K562 (cell line): ENCODE measurements at regions not wholly inside any gene's neighbourhood (a gene's known extent, or its start where the extent isn't known, plus 50 kb on each side); places are given as distances from the start of the nearest gene placed in this dataset.

Experiments
- ATAC-seq: fragments of 200-7000 bp; cut with Tn5 transposase; 3 replicates; pipeline ENCODE4 v1.9.1; 2020; ENCODE audit warnings: moderate library complexity
- BruUV-seq: library from RNA; stranded (reverse); fragments of 400-500 nt; replicated peaks from 2 replicates; lab custom pipeline; 2021; lab: Mats Ljungman, UMichigan
- CTCF ChIA-PET: fragments of 300-600 bp; formaldehyde crosslinking; extraction: SDS; loops from one replicate; lab custom pipeline; 2021; ENCODE audit warnings: low intra/inter-chr PET ratio; lab: Yijun Ruan, JAX
- POLR2A ChIA-PET: fragments of 300-600, 350-650 bp; sonication (Branson Sonifier 250); formaldehyde crosslinking; extraction: SDS; loops from one replicate; lab custom pipeline; 2021; ENCODE audit warnings: antibody characterized with exemption, inconsistent platforms; lab: Yijun Ruan, JAX
- DNase-seq, 4 experiments: peaks; one replicate each; pipeline versions ENCODE4 v3.0.0 to v3.0.0-alpha.2; 2011 to 2018; ENCODE audit warnings: low spot score in 3 of 4, mixed read lengths in 3 of 4; ENCODE audit errors: extremely low read depth in 1 of 4
- FAIRE-seq: peaks from 2 replicates; lab custom pipeline; 2011; peaks lifted over from hg19 to GRCh38; lab: Jason Lieb, UNC
- H2AFZ ChIP-seq: 2 replicates; pipeline ENCODE4 v1.6.0; 2011; ENCODE audit warnings: low read depth, low read length, control low read depth, inconsistent platforms
- H3K27ac ChIP-seq: fragments of 200-600 bp; 3 replicates; pipeline ENCODE4 v1.8.0; 2011; ENCODE audit warnings: low read depth, mild to moderate bottlenecking, control low read depth, inconsistent platforms, low read length, moderate library complexity, mixed read lengths; ENCODE audit errors: extremely low read depth
- H3K27me3 ChIP-seq, 2 experiments: fragments of 300-600 bp in 1 of 2; 2 replicates in 1 of 2; 3 replicates in 1 of 2; pipeline versions ENCODE4 v1.6.0 to v1.8.0; 2011; ENCODE audit warnings: inconsistent platforms in 2 of 2, low read length in 2 of 2, mild to moderate bottlenecking in 1 of 2, mixed read lengths in 1 of 2, moderate library complexity in 1 of 2; ENCODE audit not compliant: control insufficient read depth in 2 of 2, insufficient read depth in 2 of 2
- H3K36me3 ChIP-seq: fragments of 300-600 bp; 3 replicates; pipeline ENCODE4 v1.8.0; 2011; ENCODE audit warnings: mild to moderate bottlenecking, low read length, inconsistent platforms; ENCODE audit not compliant: control insufficient read depth, insufficient read depth
- H3K4me1 ChIP-seq, 2 experiments: fragments of 200-600 bp in 1 of 2; replicated peaks in 1 of 2; 2 replicates in 1 of 2; 3 replicates in 1 of 2; pipeline versions ENCODE4 v1.5.1 to v1.8.0; 2011; ENCODE audit warnings: inconsistent platforms in 2 of 2, low read length in 2 of 2, mild to moderate bottlenecking in 1 of 2, mixed read lengths in 1 of 2, moderate library complexity in 1 of 2; ENCODE audit not compliant: control insufficient read depth in 2 of 2, insufficient read depth in 2 of 2
- H3K4me2 ChIP-seq: 2 replicates; pipeline ENCODE4 v1.6.1; 2011; ENCODE audit warnings: low read length, control low read depth, inconsistent platforms, mixed read lengths; ENCODE audit not compliant: insufficient read depth
- H3K4me3 ChIP-seq: fragments of 200-600 bp; sonication (generic), shearing (Covaris generic); 2 replicates; pipeline ENCODE4 v1.5.1; 2016; ENCODE audit warnings: control low read depth, inconsistent platforms
- H3K79me2 ChIP-seq: fragments of 200-600 bp; 3 replicates; pipeline ENCODE4 v1.8.0; 2011; ENCODE audit warnings: low read length, inconsistent platforms; ENCODE audit not compliant: control insufficient read depth, insufficient read depth
- H3K9ac ChIP-seq, 2 experiments: 2 replicates each; pipeline versions ENCODE4 v1.6.0 to v1.6.1; 2011; ENCODE audit warnings: low read depth in 2 of 2, low read length in 2 of 2, control low read depth in 1 of 2, inconsistent platforms in 1 of 2, mild to moderate bottlenecking in 1 of 2, mixed read lengths in 1 of 2; ENCODE audit not compliant: insufficient read depth in 1 of 2
- H3K9me1 ChIP-seq: one replicate; pipeline ENCODE4 v1.6.0; 2011; ENCODE audit warnings: inconsistent platforms, mild to moderate bottlenecking, low read length, moderate library complexity; ENCODE audit not compliant: control insufficient read depth, insufficient read depth
- H3K9me3 ChIP-seq: replicated peaks from 2 replicates; pipeline ENCODE4 v1.5.1; 2011; ENCODE audit warnings: low read depth, low read length, inconsistent platforms; ENCODE audit not compliant: control insufficient read depth, insufficient read depth
- H4K20me1 ChIP-seq: replicated peaks from 2 replicates; pipeline ENCODE4 v1.6.1; 2011; ENCODE audit warnings: low read length, inconsistent platforms, mixed read lengths; ENCODE audit not compliant: control insufficient read depth, insufficient read depth
- RBM39 ChIP-seq: fragments of 200-400 bp; formaldehyde crosslinking; optimal IDR thresholded peaks from 2 replicates; pipeline ENCODE3; 2018; ENCODE audit warnings: low read depth, low read length
- REST ChIP-seq, 2 experiments: fragments of 450-650 bp; formaldehyde crosslinking in 1 of 2; IDR thresholded peaks; 2 replicates each; pipeline versions ENCODE4 v1.4.0 to v1.6.1; 2014 to 2020; ENCODE audit warnings: mild to moderate bottlenecking in 2 of 2, borderline replicate concordance in 1 of 2, low read depth in 1 of 2
- SIN3A ChIP-seq, 2 experiments: fragments of 150-350 bp in 1 of 2; IDR thresholded peaks; 2 replicates each; pipeline ENCODE4 v1.6.1; 2011 to 2016; ENCODE audit warnings: borderline replicate concordance in 2 of 2, low read depth in 2 of 2, low read length in 2 of 2, mild to moderate bottlenecking in 2 of 2, moderate library complexity in 2 of 2; ENCODE audit not compliant: control insufficient read depth in 1 of 2
- SMC3 ChIP-seq: conservative IDR thresholded peaks from 2 replicates; pipeline ENCODE4 v1.6.1; 2011; ENCODE audit warnings: low read depth, low read length, improper control_type of control experiment; ENCODE audit not compliant: insufficient read depth
- ZNF121 ChIP-seq: sonication (generic); formaldehyde crosslinking; conservative IDR thresholded peaks from 2 replicates; pipeline ENCODE4 v1.8.0; 2022; ENCODE audit warnings: missing genetic modification reagents
- WGBS: fragments of 100-300 bp; shearing (Covaris generic); methylation state at CpG from one replicate; pipeline ENCODE4 v1.1.6; 2016; ENCODE audit warnings: low coverage, mixed read lengths; ENCODE audit not compliant: insufficient coverage; ENCODE audit errors: missing lambda C conversion rate; 5-methylcytosine and 5-hydroxymethylcytosine counted together
- in situ Hi-C: fragments of 300-500 bp; cut with MboI; formaldehyde crosslinking; loops from 4 replicates; pipeline ENCODE4 v1.15.0; 2018; ENCODE audit warnings: inconsistent platforms, mixed read lengths
- intact Hi-C: fragments of 100-400 bp; cut with micrococcal nuclease; formaldehyde crosslinking; loops from 2 replicates; pipeline ENCODE4 v1.14.2; 2022

- no peak overlapping the region for H3K4me2 ChIP-seq
- no peaks in the 10 kb centered on the region for H3K9me3 ChIP-seq
- no peak for ATAC-seq
- no peaks in the 10 kb centered on the region for H4K20me1 ChIP-seq
- TF ChIP-seq ZNF121 (no peak), SMC3 (no peak)
- no TSS peak for BruUV-seq
- no peak overlapping the region for H3K4me3 ChIP-seq
- in situ Hi-C loops = no loop called here
- no peaks in the 10 kb centered on the region for H3K79me2 ChIP-seq
- no peaks in the 10 kb centered on the region for H3K36me3 ChIP-seq
- DNase-seq = no peak
- no peak overlapping the region for H3K27ac ChIP-seq
- no peaks in the 10 kb centered on the region for H3K4me1 ChIP-seq
- peaks cover 0 to 4% of the 10 kb centered on the region in 2 experiments; a peak in 2 of 5 replicates for H3K27me3 ChIP-seq
- no peak overlapping the region for H3K9ac ChIP-seq
- 53% methylated on average over 6 of the region's 6 CpGs for WGBS
- FAIRE-seq = no peak
- ChIA-PET POLR2A (interaction anchor here (0.7 kb wide), 1 partner anchor 228 kb away, joined by 3 read pairs; no protein-coding TSS in a partner anchor), CTCF (no interaction called here)
- H2AFZ ChIP-seq = no peak overlapping the region
- intact Hi-C loops = no loop called here
- no peaks in the 10 kb centered on the region for H3K9me1 ChIP-seq
Observed at GRCh38 chr2:44075541-44075940, 79.8 kb upstream of the LRPPRC start.

- Histone ChIP-seq H2AFZ (no peak overlapping the region), H3K9ac (no peak overlapping the region), H3K4me3 (no peak overlapping the region), H3K4me2 (no peak overlapping the region), H3K9me3 (no peaks in the 10 kb centered on the region), H3K4me1 (peaks cover 0 to 5% of the 10 kb centered on the region in 2 experiments; a peak in 1 of 5 replicates), H3K27me3 (peaks cover 2 to 7% of the 10 kb centered on the region in 2 experiments; a peak in 2 of 5 replicates), H4K20me1 (no peaks in the 10 kb centered on the region), H3K9me1 (no peaks in the 10 kb centered on the region), H3K27ac (no peak overlapping the region), H3K79me2 (no peaks in the 10 kb centered on the region), H3K36me3 (no peaks in the 10 kb centered on the region)
- no peak for FAIRE-seq
- DNase-seq = no peak
- TF ChIP-seq REST (IDR thresholded peaks at IDR 0.05; ENCODE audit: borderline replicate concordance) (peak; percentile 22; the same call in 1 of the 2 replicates), REST (CRISPR knock-in tag; IDR thresholded peaks at IDR 0.05; ENCODE audit: low read depth) (no peak), RBM39 (no peak), SIN3A (IDR thresholded peaks at IDR 0.05; ENCODE audit: borderline replicate concordance in 2 of 2, control insufficient read depth in 1 of 2, low read depth in 2 of 2, low read length in 2 of 2) (no peak)
- no peak for ATAC-seq
- CTCF ChIA-PET = no interaction called here
- BruUV-seq = no TSS peak
- intact Hi-C loops (no loop called here), in situ Hi-C loops (no loop called here)
- POLR2A ChIA-PET = no interaction called here
- WGBS = 9% methylated on average over 4 of the region's 4 CpGs
Observed at GRCh38 chr2:44077942-44078511, 82.2 kb upstream of the LRPPRC start.
